Testis (tissue), 2 donors: ENCODE measurements at regions not wholly inside any gene's neighbourhood (a gene's known extent, or its start where the extent isn't known, plus 50 kb on each side); places are given as distances from the start of the nearest gene placed in this dataset.
"Not testable (repeated sequence)": the region's sequence is repeated elsewhere in the genome, so short reads cannot be mapped to it uniquely, and the experiment has no call there.

Source experiments
- DNase-seq: peaks from one replicate; pipeline ENCODE4 v3.0.0-alpha.2; 2019
- H3K27ac ChIP-seq, 2 donors: fragments of 200-600 bp; sonication (generic); one replicate each; pipeline ENCODE4 v1.5.1; 2019
- H3K27me3 ChIP-seq: fragments of 200-600 bp; sonication (generic); one replicate; pipeline ENCODE4 v1.5.1; 2019
- H3K36me3 ChIP-seq: fragments of 200-600 bp; sonication (generic); one replicate; pipeline ENCODE4 v1.5.1; 2017; ENCODE audit warnings: low read depth; ENCODE audit errors: missing control alignments
- H3K4me1 ChIP-seq: fragments of 200-600 bp; sonication (generic); one replicate; pipeline ENCODE4 v1.5.1; 2019
- H3K4me3 ChIP-seq, 2 donors: fragments of 200-600 bp; sonication (generic); one replicate each; pipeline ENCODE4 v1.5.1; 2017 to 2019
- H3K9me3 ChIP-seq: fragments of 200-600 bp; sonication (generic); one replicate; pipeline ENCODE4 v1.5.1; 2017
- POLR2A ChIP-seq: fragments of 450-650 bp; IDR thresholded peaks from one replicate; pipeline ENCODE4 v1.6.1; 2017; ENCODE audit warnings: antibody characterized with exemption, mild to moderate bottlenecking, moderate library complexity
- WGBS, 2 donors: methylation state at CpG; one replicate each; pipeline ENCODE4 v1.1.5; 2018; 5-methylcytosine and 5-hydroxymethylcytosine counted together
- intact Hi-C: fragments of 100-400 bp; cut with DNase I; formaldehyde crosslinking; loops from one replicate; pipeline ENCODE4 v1.15.1; 2023; ENCODE audit warnings: low total_unique reads
- TF ChIP-seq, protein P1 (sequence below), 3 experiments: fragments of 450-650 bp in 2 of 3; fragments of 200-600 bp in 1 of 3; sonication (generic) in 1 of 3; IDR thresholded peaks; one replicate each; pipeline ENCODE4 v1.5.1; 2016 to 2019; ENCODE audit warnings: antibody characterized with exemption in 3 of 3, mild to moderate bottlenecking in 2 of 3, moderate library complexity in 1 of 3

- DNase-seq, result no peak
- H3K4me1 ChIP-seq, result no peaks in the 10 kb centered on the region
- H3K36me3 ChIP-seq, result no peaks in the 10 kb centered on the region
- no peak overlapping the region for H3K27ac ChIP-seq
- 59 to 61% methylated on average over 3 of the region's 3 CpGs for WGBS, 2 donors
- TF ChIP-seq, protein P1, sequence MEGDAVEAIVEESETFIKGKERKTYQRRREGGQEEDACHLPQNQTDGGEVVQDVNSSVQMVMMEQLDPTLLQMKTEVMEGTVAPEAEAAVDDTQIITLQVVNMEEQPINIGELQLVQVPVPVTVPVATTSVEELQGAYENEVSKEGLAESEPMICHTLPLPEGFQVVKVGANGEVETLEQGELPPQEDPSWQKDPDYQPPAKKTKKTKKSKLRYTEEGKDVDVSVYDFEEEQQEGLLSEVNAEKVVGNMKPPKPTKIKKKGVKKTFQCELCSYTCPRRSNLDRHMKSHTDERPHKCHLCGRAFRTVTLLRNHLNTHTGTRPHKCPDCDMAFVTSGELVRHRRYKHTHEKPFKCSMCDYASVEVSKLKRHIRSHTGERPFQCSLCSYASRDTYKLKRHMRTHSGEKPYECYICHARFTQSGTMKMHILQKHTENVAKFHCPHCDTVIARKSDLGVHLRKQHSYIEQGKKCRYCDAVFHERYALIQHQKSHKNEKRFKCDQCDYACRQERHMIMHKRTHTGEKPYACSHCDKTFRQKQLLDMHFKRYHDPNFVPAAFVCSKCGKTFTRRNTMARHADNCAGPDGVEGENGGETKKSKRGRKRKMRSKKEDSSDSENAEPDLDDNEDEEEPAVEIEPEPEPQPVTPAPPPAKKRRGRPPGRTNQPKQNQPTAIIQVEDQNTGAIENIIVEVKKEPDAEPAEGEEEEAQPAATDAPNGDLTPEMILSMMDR (IDR thresholded peaks at IDR 0.05), result no peak
- no peak for TF ChIP-seq POLR2A
- H3K4me3 ChIP-seq, result no peak overlapping the region
- H3K27me3 ChIP-seq, result no peaks in the 10 kb centered on the region
- H3K9me3 ChIP-seq, result no peaks in the 10 kb centered on the region
- intact Hi-C loops, result no loop called here
Measured at GRCh38 chr7:68888971-68889385, 709.3 kb upstream of the AUTS2 start.

DNA sequence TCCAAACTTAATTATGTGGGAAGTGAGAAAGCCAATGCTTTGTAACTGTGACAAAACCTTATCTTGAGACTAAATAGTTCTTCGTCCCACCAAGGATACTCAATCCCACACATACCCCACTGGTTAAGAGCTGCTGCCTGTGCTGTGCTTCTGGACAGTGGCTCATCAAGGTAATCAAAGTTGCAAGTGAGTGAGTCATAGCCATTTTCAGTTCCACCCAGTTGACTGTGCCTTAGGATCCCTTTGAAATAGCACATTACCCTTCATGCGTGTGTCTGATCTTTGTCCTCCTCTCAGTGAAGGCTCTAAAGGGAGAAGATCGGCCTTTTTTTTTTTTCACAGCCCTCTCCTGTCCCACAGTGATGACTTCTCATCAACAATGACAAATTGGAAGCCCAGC is 706.0 kb upstream of the AUTS2 start:
- intact Hi-C loops, result no loop called here
- Histone ChIP-seq H3K36me3 (no peaks in the 10 kb centered on the region), H3K9me3 (no peaks in the 10 kb centered on the region), H3K4me1 (no peaks in the 10 kb centered on the region), H3K27me3 (no peaks in the 10 kb centered on the region), H3K4me3 (no peak overlapping the region), H3K27ac (no peak overlapping the region)
- no peak for DNase-seq
- TF ChIP-seq, protein P1 (IDR thresholded peaks at IDR 0.05), result no peak
- no peak for TF ChIP-seq POLR2A
- 72 to 83% methylated on average over 3 of the region's 3 CpGs for WGBS, 2 donors

GRCh38 chr7:68893411-68893810 is 704.9 kb upstream of the AUTS2 start:
- WGBS, 2 donors, result 52 to 65% methylated on average over 4 of the region's 4 CpGs
- Histone ChIP-seq H3K27ac (no peak overlapping the region), H3K4me3 (no peak overlapping the region), H3K36me3 (no peaks in the 10 kb centered on the region), H3K4me1 (no peaks in the 10 kb centered on the region), H3K9me3 (no peaks in the 10 kb centered on the region), H3K27me3 (no peaks in the 10 kb centered on the region)
- intact Hi-C loops, result no loop called here
- no peak for DNase-seq
- TF ChIP-seq POLR2A, result no peak
- TF ChIP-seq, protein P1 (IDR thresholded peaks at IDR 0.05), result no peak

GRCh38 chr7:68899156-68899555 is 699.1 kb upstream of the AUTS2 start:
- DNase-seq, H3K4me1 ChIP-seq, H3K27ac ChIP-seq, H3K36me3 ChIP-seq, intact Hi-C loops, H3K4me3 ChIP-seq, H3K27me3 ChIP-seq, H3K9me3 ChIP-seq: not testable (repeated sequence)
- 88 to 90% methylated on average over 6 of the region's 6 CpGs for WGBS, 2 donors

DNA sequence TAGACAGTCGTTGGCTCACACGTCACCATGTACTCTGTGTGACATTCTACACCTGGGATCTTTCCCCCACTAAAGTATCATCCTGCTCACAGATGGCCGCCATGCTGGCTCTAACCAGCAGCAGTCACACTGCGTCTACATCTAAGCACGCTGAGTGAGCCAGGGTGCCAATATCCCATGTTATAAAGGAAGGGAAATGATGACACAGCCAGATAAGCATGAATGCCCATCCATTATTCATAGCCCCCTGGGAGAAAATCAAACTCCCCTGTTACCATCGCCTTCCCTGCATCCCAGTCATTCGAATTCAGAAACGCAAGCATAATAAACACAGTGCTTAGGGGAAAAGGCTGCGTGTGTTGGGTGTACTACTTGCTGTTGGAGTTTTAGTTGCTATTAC is 698.2 kb upstream of the AUTS2 start:
- Histone ChIP-seq H3K36me3 (no peaks in the 10 kb centered on the region), H3K9me3 (no peaks in the 10 kb centered on the region), H3K27ac (no peak overlapping the region), H3K4me1 (no peaks in the 10 kb centered on the region), H3K4me3 (no peak overlapping the region), H3K27me3 (no peaks in the 10 kb centered on the region)
- WGBS, 2 donors, result 90 to 97% methylated on average over 9 of the region's 9 CpGs
- DNase-seq, result no peak
- TF ChIP-seq, protein P1 (IDR thresholded peaks at IDR 0.05), result no peak
- no peak for TF ChIP-seq POLR2A
- intact Hi-C loops, result no loop called here
